ENCODE measurements at regions not wholly inside any gene's neighbourhood (a gene's known extent, or its start where the extent isn't known, plus 50 kb on each side); places are given as distances from the start of the nearest gene placed in this dataset.

DNA sequence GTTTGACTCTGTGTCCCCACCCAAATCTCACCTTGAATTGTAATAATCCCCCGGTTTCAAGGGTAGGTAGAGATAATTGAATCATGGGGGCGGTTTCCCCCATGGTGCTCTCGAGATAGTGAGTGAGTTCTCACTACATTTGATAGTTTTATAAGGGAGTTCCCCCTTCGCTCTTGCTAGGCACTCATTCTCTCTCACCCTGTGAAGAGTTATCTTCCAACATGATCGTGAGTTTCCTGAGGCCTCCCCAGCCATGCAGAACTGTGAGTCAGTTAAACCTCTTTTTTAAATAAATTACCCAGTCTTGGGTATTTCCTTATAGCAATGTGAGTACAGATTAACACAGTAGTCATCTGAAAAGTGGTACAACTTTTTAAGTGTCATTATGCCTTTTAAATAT is 913.5 kb upstream of the LRRN3 start:
- ATAC-seq: no peak
- Histone ChIP-seq H3K36me3 (replicated peaks in 1 of 2; ENCODE audit: insufficient read depth in 1 of 2, low read depth in 2 of 2) (no peaks in the 10 kb centered on the region), H3K27me3 (no peaks in the 10 kb centered on the region), H3K4me1 (no peaks in the 10 kb centered on the region), H3K9me3 (no peaks in the 10 kb centered on the region), H3K4me3 (no peak overlapping the region), H3K27ac (no peak overlapping the region)
- intact Hi-C loops (cut with DNase I): no loop called here
- WGBS, 2 donors: 68 to 88% methylated on average over 5 of the region's 5 CpGs
- TF ChIP-seq POLR2A (IDR thresholded peaks at IDR 0.05): no peak
- TF ChIP-seq, protein P1, sequence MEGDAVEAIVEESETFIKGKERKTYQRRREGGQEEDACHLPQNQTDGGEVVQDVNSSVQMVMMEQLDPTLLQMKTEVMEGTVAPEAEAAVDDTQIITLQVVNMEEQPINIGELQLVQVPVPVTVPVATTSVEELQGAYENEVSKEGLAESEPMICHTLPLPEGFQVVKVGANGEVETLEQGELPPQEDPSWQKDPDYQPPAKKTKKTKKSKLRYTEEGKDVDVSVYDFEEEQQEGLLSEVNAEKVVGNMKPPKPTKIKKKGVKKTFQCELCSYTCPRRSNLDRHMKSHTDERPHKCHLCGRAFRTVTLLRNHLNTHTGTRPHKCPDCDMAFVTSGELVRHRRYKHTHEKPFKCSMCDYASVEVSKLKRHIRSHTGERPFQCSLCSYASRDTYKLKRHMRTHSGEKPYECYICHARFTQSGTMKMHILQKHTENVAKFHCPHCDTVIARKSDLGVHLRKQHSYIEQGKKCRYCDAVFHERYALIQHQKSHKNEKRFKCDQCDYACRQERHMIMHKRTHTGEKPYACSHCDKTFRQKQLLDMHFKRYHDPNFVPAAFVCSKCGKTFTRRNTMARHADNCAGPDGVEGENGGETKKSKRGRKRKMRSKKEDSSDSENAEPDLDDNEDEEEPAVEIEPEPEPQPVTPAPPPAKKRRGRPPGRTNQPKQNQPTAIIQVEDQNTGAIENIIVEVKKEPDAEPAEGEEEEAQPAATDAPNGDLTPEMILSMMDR (IDR thresholded peaks at IDR 0.05): no peak
- DNase-seq: no peak

DNA sequence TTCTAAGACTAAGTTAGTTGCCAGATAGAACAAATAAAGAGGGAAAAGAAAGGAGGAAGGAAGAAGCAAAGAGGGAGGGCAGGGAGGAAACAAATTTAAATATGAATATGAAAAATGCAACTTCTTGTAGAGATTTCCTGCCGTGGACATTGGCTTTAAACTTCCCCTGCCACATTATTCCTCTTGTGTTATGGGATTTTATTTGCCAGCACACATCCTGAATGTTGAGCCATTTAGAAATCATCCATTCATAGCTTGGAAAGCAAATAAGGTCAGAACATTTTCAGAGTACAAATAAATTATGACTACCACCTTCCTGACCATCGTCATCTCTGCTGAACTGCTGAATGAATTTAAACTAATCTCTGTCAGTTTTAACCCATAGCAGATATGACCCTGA is 911.9 kb upstream of the LRRN3 start:
- H3K4me1 ChIP-seq: no peaks in the 10 kb centered on the region
- intact Hi-C loops (cut with DNase I): no loop called here
- H3K36me3 ChIP-seq (replicated peaks in 1 of 2; ENCODE audit: insufficient read depth in 1 of 2, low read depth in 2 of 2): no peaks in the 10 kb centered on the region
- H3K27ac ChIP-seq: no peak overlapping the region
- ATAC-seq (no peak), DNase-seq (no peak)
- TF ChIP-seq, protein P1 (IDR thresholded peaks at IDR 0.05): no peak
- TF ChIP-seq POLR2A (IDR thresholded peaks at IDR 0.05): no peak
- no peaks in the 10 kb centered on the region for H3K9me3 ChIP-seq
- WGBS, 2 donors: 10 to 13% methylated on average over 2 of the region's 2 CpGs
- H3K4me3 ChIP-seq: no peak overlapping the region
- H3K27me3 ChIP-seq: no peaks in the 10 kb centered on the region

DNA sequence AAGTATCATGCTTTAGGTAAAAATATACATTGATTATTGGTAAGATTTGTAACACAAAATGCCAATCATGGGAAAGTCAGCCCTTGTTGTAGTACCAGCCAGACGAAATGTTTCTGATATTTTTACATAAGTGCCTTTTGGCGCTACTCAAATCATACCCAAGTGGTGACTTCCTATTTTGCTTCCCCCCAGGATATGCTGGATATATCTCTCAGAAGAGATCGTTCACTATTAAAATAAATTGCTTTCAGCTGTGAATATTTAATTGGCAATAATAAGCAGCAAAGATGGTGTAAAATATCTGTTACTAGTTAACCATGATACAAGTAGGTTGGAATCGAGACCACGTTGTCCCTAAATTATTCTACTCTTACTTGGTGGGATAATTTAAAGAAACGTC is 909.2 kb upstream of the LRRN3 start:
- no peak overlapping the region for H3K27ac ChIP-seq
- H3K4me3 ChIP-seq: no peak overlapping the region
- TF ChIP-seq, protein P1 (IDR thresholded peaks at IDR 0.05): no peak
- no peak for TF ChIP-seq POLR2A (IDR thresholded peaks at IDR 0.05)
- ATAC-seq (no peak), DNase-seq (no peak)
- 74 to 78% methylated on average over 6 of the region's 6 CpGs for WGBS, 2 donors
- no peaks in the 10 kb centered on the region for H3K9me3 ChIP-seq
- no peaks in the 10 kb centered on the region for H3K4me1 ChIP-seq
- H3K36me3 ChIP-seq (replicated peaks in 1 of 2; ENCODE audit: insufficient read depth in 1 of 2, low read depth in 2 of 2): no peaks in the 10 kb centered on the region
- intact Hi-C loops (cut with DNase I): no loop called here
- no peaks in the 10 kb centered on the region for H3K27me3 ChIP-seq

DNA sequence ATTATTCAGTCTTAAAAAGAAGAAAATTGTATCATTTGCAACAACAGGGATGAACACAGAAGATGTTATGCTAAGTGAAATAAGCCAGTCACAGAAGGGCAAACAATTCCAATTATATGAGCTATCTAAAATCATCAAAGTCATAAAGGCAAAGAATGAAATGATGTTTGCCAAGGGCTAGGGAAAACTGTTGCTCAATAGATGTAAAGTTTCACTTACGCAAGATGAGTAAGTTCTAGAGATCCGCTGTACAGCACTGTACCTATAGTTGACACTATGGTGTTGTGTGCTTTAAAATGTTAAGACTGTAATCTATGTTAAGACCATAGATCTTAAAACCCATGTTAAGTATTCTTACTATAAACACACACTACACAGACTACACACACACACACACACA is 904.6 kb upstream of the LRRN3 start:
- ATAC-seq: no peak

More for the DNA sequence above, 904.6 kb upstream of the LRRN3 start:
- Histone ChIP-seq H3K4me3 (no peak overlapping the region), H3K27ac (no peak overlapping the region), H3K36me3 (replicated peaks in 1 of 2; ENCODE audit: insufficient read depth in 1 of 2, low read depth in 2 of 2) (no peaks in the 10 kb centered on the region), H3K4me1 (no peaks in the 10 kb centered on the region), H3K9me3 (no peaks in the 10 kb centered on the region), H3K27me3 (no peaks in the 10 kb centered on the region)
- TF ChIP-seq, protein P1 (IDR thresholded peaks at IDR 0.05): no peak
- TF ChIP-seq POLR2A (IDR thresholded peaks at IDR 0.05): no peak
- DNase-seq: no peak
- intact Hi-C loops (cut with DNase I): no loop called here
- WGBS, 2 donors: 94 to 97% methylated on average over 2 of the region's 2 CpGs

Data from body of pancreas (tissue), 4 donors.